ENCODE measurements at regions not wholly inside any gene's neighbourhood (a gene's known extent, or its start where the extent isn't known, plus 50 kb on each side); places are given as distances from the start of the nearest gene placed in this dataset.

GRCh38 chr16:56073508-56073907, 117.8 kb upstream of the GNAO1 start:
- Histone ChIP-seq H3K4me3 (ENCODE audit: low read depth, low read length) (no peak overlapping the region), H3K36me3 (no peaks in the 10 kb centered on the region), H3K27me3 (ENCODE audit: insufficient read depth, low read depth, severe bottlenecking) (no peaks in the 10 kb centered on the region), H3K9me3 (ENCODE audit: severe bottlenecking) (no peaks in the 10 kb centered on the region), H3K27ac (no peak overlapping the region)
- no peak for DNase-seq
- TF ChIP-seq, protein P1, sequence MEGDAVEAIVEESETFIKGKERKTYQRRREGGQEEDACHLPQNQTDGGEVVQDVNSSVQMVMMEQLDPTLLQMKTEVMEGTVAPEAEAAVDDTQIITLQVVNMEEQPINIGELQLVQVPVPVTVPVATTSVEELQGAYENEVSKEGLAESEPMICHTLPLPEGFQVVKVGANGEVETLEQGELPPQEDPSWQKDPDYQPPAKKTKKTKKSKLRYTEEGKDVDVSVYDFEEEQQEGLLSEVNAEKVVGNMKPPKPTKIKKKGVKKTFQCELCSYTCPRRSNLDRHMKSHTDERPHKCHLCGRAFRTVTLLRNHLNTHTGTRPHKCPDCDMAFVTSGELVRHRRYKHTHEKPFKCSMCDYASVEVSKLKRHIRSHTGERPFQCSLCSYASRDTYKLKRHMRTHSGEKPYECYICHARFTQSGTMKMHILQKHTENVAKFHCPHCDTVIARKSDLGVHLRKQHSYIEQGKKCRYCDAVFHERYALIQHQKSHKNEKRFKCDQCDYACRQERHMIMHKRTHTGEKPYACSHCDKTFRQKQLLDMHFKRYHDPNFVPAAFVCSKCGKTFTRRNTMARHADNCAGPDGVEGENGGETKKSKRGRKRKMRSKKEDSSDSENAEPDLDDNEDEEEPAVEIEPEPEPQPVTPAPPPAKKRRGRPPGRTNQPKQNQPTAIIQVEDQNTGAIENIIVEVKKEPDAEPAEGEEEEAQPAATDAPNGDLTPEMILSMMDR (IDR thresholded peaks at IDR 0.05; ENCODE audit: low read depth, low read length), result no peak

DNA sequence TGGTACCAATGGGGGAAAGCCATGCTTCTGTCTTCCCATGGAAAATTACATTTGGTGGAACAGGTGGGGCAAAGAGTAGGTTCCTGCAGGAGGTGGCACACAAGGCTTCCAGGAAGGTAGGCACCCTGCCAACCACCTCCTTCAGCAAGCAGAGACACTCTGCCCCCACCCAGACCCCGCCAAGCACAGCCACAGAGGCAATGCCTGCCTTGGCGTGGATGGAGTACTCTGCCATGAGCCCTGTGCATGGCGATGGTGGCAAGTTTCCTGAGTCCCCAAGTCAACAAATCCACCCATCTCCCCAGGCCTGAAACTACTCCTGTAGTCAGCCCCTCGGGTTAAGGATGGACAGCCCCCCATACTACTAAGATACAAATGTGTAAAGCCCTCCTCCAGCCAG, 119.2 kb upstream of the GNAO1 start:
- no peak overlapping the region for H3K4me3 ChIP-seq (ENCODE audit: low read depth, low read length)
- H3K36me3 ChIP-seq, result no peaks in the 10 kb centered on the region
- TF ChIP-seq, protein P1 (IDR thresholded peaks at IDR 0.05; ENCODE audit: low read depth, low read length), result no peak
- H3K9me3 ChIP-seq (ENCODE audit: severe bottlenecking), result no peaks in the 10 kb centered on the region
- H3K27me3 ChIP-seq (ENCODE audit: insufficient read depth, low read depth, severe bottlenecking), result no peaks in the 10 kb centered on the region
- H3K27ac ChIP-seq, result no peak overlapping the region
- DNase-seq, result no peak

- TF ChIP-seq, protein P1 (IDR thresholded peaks at IDR 0.05; ENCODE audit: low read depth, low read length), result no peak
These were observed 122.5 kb upstream of the GNAO1 start for GRCh38 chr16:56068816-56069215.

GRCh38 chr16:56068314-56068713, 123.0 kb upstream of the GNAO1 start:
- TF ChIP-seq, protein P1 (IDR thresholded peaks at IDR 0.05; ENCODE audit: low read depth, low read length), result no peak

More at GRCh38 chr16:56068816-56069215, 122.5 kb upstream of the GNAO1 start:
- no peak overlapping the region for H3K4me3 ChIP-seq (ENCODE audit: low read depth, low read length)
- no peaks in the 10 kb centered on the region for H3K36me3 ChIP-seq
- no peak overlapping the region for H3K27ac ChIP-seq
- H3K27me3 ChIP-seq (ENCODE audit: insufficient read depth, low read depth, severe bottlenecking), result no peaks in the 10 kb centered on the region
- no peaks in the 10 kb centered on the region for H3K9me3 ChIP-seq (ENCODE audit: severe bottlenecking)
- DNase-seq, result no peak

GRCh38 chr16:56067406-56067805, 123.9 kb upstream of the GNAO1 start:
- no peaks in the 10 kb centered on the region for H3K9me3 ChIP-seq (ENCODE audit: severe bottlenecking)
- H3K27me3 ChIP-seq (ENCODE audit: insufficient read depth, low read depth, severe bottlenecking), result no peaks in the 10 kb centered on the region
- H3K4me3 ChIP-seq (ENCODE audit: low read depth, low read length), result no peak overlapping the region
- no peaks in the 10 kb centered on the region for H3K36me3 ChIP-seq
- H3K27ac ChIP-seq, result no peak overlapping the region
- TF ChIP-seq, protein P1 (IDR thresholded peaks at IDR 0.05; ENCODE audit: low read depth, low read length), result no peak
- no peak for DNase-seq

More at GRCh38 chr16:56068314-56068713, 123.0 kb upstream of the GNAO1 start:
- Histone ChIP-seq H3K4me3 (ENCODE audit: low read depth, low read length) (no peak overlapping the region), H3K9me3 (ENCODE audit: severe bottlenecking) (no peaks in the 10 kb centered on the region), H3K27ac (no peak overlapping the region), H3K36me3 (no peaks in the 10 kb centered on the region), H3K27me3 (ENCODE audit: insufficient read depth, low read depth, severe bottlenecking) (no peaks in the 10 kb centered on the region)
- DNase-seq, result no peak

DNA sequence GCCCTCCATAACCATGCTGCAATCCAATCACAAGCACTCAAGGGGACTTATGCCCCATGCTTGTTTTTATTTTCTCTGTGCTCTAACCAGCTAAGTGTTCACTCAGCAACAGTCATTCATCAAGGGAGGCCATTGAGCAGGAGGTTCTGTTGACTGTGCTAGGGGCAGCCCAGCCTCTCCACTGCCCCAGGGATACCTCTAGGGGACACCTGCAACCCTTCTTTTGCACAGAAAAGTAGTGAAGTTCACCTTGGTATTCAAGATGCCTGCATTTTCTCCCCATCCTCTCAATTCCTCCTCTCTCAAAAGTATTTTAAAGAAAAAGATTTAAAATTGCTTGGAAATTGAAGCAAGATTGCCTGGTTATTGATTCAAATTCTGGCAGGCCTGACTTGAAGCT, 124.7 kb upstream of the GNAO1 start:
- no peak for DNase-seq
- Histone ChIP-seq H3K27ac (no peak overlapping the region), H3K4me3 (ENCODE audit: low read depth, low read length) (no peak overlapping the region), H3K36me3 (no peaks in the 10 kb centered on the region), H3K27me3 (ENCODE audit: insufficient read depth, low read depth, severe bottlenecking) (no peaks in the 10 kb centered on the region), H3K9me3 (ENCODE audit: severe bottlenecking) (no peaks in the 10 kb centered on the region)
- TF ChIP-seq, protein P1 (IDR thresholded peaks at IDR 0.05; ENCODE audit: low read depth, low read length), result no peak
